Epithelial cell of prostate (primary cell): ENCODE measurements at regions not wholly inside any gene's neighbourhood (a gene's known extent, or its start where the extent isn't known, plus 50 kb on each side); places are given as distances from the start of the nearest gene placed in this dataset.

Experiments
- DNase-seq: peaks from one replicate; pipeline ENCODE4 v3.0.0-alpha.2; 2011; ENCODE audit warnings: low read depth, low spot score
- H3K27ac ChIP-seq: fragments of 450-650 bp; 2 replicates; pipeline ENCODE4 v1.5.1; 2017; ENCODE audit warnings: mild to moderate bottlenecking

DNA sequence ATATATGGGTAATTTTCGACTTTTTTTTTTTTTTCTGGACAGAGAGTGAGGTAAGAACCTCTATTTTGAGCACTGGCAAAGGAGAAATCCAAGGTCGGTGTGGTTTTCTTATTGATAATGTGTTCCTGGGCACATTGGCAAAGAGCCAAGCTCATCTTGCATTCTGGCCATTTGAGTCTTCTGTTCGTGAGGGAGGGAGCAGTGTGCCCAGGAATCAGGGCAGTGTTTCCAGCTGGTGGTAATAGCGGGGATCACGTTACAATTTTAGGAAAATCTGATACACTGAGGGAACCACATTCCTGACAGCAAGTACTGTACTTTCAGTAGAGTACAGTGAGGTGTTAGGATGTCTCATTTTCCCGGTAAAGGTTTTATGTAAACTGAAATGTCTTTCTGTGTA is 442.3 kb upstream of the MAP3K7 start:
- no peak for DNase-seq
- no peak overlapping the region for H3K27ac ChIP-seq

DNA sequence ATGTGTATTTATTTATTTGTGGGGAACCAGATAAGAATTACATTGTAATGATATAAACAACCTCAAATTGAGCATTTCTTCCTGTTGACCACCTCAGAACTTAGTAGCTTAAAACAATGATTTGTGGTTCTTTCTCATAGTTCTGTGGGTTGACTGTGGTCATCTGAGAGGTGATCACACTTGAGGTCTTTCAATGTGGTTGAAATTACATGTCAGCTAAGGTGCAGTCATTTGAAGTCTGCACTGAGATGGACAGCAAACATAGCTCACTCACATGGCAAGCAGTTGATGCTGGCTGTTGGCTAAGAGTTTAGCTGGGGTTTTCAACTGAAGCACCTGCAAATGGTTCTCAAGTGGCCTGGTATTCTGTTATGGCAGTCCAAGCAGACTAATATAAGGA is 436.7 kb upstream of the MAP3K7 start:
- DNase-seq: no peak
- H3K27ac ChIP-seq: no peak overlapping the region

DNA sequence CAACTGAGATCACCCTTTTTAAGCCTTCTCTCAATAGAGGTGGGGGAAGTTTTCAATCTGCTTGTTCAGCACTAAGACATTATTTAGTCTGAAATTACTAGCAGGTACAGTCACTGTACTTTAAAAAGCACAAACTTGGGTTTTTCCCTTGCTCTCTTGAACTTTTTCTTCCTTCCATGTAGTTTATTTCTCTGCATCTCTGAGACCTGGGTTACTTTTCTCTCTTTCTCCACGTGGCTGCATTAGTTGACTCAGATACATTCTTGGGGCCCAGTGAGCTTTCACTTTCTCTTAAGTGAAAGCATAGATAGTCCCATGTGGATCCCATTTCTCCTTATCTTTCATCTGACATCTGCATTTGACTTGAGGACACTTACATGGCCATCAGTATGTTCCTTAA is 433.9 kb upstream of the MAP3K7 start:
- DNase-seq: no peak
- H3K27ac ChIP-seq: no peak overlapping the region

DNA sequence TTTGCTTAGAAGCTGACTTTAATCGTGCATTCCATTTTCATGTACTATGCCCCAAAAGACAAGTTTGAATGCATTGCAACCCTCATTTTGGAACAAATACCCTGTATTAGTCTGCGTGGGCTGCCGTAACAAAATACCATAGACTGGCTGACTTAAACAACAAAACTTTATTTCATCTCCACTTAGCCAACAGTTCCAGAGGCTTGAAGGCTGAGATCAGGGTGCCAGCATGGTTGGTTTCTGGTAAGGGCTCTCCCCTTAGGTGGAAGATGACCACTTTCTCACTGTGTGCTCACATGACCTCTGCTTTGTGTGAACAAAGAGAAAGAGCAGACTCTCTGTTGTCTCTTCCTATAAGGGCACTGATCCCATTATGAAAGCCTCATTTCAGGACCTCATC is 431.7 kb upstream of the MAP3K7 start:
- no peak for DNase-seq
- H3K27ac ChIP-seq: no peak overlapping the region

DNA sequence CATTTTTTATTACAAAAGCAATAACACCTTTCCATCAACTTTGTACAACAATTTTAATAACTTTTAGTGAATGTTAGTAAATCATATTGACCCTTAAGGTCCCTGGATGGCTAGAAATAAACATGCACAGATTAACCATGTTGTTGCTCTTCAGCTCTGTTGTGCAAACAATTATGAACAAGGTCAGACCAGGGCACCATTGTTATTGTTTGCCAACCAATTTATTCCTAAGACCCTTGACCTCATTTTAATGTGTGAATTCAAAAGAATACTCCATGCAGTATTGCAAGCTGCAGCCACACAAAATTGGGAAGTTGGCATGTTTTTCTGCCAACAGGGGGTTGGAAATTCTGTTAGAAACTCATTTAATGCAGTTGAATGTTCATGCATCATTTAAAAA is 426.6 kb upstream of the MAP3K7 start:
- DNase-seq: no peak
- H3K27ac ChIP-seq: no peak overlapping the region

DNA sequence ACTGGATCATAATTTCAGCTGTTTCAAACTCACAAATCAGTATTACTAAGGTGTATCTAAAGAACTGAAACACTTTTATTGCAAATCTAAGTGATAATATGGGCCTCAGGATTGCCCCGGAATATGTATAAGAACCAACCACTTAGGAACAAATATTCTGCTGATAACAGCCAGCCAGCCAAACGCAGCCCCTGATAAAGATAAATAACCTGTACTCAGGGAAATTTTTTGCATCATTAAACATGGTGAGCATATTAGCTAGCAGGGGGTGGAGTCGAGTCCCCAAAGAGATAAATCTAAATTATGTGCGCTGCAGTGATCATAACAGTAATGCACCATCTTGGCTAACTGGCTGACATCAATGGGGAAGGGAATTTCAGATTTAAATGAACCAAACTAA is 410.2 kb upstream of the MAP3K7 start:
- no peak overlapping the region for H3K27ac ChIP-seq
- no peak for DNase-seq

DNA sequence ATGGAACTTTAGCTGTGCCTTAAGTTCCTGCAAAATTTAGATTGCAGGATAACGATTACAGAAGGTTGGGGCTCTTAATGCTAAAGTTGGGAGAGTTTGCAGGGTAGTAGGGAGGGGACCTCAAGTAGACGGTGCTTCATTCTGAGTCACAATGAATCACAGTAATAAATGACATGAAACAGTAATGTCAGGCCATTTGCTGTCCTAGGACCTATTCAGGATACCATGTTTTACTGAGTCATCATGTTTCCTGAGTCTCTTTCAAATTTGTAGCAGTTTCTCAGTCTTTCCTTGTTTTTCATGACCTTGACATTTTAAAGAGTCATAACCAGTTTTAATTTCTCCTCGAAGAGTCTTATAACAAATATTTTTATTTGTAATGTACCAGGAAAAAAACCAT is 406.9 kb upstream of the MAP3K7 start:
- no peak overlapping the region for H3K27ac ChIP-seq
- DNase-seq: no peak

DNA sequence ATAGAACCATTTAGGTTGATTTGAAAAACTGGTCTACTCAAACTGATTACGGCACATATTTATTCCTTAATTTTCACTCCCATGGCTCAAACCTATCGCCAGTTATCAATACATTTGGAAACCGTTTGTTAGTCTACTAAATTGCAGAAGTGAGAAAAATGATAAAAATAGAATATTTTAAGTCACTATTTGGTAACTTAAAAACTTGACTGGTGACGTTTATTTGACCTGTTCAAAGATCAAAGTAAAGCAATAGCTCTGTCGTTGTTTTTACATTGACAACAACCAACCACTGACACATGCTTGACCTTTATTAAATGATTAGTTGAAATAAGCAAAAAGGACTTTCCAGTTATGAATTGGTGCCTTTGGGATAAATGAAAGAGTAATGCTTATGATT is 402.9 kb upstream of the MAP3K7 start:
- no peak for DNase-seq
- no peak overlapping the region for H3K27ac ChIP-seq

DNA sequence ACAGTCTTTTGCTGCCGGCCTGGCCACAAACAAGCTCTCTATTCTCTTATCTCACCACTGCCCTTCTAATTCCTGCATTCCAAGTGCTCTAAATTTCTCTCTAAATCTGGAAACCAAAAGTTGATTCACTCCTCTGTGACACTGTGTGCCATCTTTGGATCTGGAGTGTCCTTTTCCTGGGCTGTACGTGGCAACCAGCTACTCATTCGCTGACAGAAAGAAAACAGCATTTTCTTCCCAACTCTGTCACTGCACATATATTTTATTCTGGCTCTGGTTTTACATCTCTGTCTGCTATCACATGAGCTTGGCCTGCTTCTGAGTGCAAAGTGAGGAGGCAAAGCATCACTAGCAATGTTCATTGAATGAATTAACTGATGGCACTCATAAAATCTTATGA is 397.2 kb upstream of the MAP3K7 start:
- H3K27ac ChIP-seq: no peak overlapping the region
- DNase-seq: no peak

DNA sequence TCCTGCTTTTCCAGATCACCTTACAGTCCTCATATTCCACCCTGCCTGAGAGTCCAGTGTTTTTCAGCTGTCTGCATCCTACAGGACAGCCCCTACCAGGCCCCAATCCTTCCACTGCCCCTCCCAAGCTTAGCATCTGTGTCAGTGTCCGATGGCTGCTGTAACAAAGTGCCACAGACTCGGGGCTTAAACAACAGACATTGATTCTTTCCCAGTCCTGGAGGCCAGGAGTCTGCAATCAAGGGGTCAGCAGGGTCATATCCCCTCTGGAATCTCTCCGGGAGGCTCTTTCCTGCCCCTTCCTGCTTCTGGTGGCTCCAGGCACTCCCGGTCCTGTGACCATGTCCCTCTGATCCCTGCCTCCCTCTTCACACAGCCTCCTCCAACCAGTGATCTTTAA is 396.6 kb upstream of the MAP3K7 start:
- H3K27ac ChIP-seq: no peak overlapping the region
- no peak for DNase-seq

DNA sequence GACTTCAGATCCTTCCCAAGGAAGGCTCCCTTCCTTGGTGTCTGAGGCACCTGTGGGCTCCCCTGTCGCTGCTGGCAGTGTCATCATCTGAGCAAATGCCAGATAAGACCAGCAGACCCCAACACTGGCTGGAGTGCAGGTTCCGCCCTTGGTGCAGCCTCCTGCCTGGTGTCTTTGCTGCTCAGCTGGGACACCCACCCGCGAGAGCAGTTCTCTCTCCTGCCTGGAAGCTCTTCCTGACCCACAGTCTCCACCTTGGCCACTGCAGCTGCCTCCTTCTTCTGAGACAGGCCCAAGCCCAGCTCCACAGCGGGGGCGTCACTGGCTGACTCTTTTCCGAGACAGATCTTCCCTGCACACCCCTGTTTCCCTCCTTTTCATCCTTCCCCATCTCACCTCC is 395.7 kb upstream of the MAP3K7 start:
- no peak for DNase-seq
- H3K27ac ChIP-seq: no peak overlapping the region

DNA sequence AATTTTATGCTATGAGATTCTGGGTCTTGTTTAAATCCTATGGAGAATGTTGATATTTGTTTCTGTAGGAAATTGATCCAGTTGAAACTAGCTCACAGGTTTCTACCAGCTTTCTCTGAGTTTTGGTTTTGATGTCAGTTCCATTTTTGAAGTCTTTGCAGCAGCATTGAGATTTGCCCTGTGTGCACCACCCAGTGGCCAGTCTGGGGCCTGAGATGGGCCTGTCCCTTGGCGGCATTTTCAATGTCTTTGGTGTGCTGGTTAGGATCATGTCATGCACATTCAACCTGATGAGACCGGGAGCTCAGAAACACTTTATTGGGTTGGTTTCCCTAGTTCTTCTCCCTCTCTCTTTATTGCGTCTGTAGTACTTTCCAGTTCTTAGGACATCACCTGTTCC is 395.2 kb upstream of the MAP3K7 start:
- no peak for DNase-seq
- H3K27ac ChIP-seq: no peak overlapping the region

DNA sequence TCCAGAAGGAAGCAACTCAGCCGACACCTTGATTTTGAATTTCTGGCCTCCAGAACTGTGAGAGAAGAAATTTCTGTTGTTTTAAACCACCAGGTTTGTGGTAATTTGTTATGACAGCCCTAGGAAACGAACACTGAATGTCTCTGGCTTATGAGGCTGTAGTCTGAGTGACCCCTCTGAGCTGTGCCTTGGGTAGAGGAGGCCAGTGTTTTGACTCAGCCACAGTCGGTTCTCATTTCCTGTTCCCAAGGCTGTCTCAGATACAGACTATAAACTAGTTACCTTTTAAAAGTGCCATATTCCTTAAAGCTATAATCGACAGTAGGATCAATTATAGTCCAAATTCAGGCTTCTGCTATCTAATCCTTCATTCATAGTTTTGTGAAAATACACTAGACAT is 391.2 kb upstream of the MAP3K7 start:
- DNase-seq: no peak
- H3K27ac ChIP-seq: no peak overlapping the region

DNA sequence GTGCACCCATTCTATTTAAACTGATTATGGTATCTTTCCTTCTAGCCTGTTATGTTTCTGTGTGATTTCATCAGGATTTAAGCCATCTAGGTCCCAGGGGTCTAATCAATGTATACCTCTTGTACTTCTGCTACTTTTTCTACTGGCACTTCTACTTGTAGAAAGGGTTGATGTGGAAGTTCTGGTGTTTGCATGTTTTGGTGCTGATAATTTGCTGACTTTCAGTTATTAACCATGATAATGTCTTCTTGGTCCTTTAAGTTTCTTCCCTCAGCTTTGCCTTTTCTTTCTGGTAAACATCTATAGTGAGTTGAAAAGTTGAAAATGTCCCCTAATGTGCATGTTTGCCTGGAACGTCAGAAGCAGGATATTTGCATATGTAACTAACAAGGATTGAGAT is 390.6 kb upstream of the MAP3K7 start:
- H3K27ac ChIP-seq: no peak overlapping the region
- no peak for DNase-seq

DNA sequence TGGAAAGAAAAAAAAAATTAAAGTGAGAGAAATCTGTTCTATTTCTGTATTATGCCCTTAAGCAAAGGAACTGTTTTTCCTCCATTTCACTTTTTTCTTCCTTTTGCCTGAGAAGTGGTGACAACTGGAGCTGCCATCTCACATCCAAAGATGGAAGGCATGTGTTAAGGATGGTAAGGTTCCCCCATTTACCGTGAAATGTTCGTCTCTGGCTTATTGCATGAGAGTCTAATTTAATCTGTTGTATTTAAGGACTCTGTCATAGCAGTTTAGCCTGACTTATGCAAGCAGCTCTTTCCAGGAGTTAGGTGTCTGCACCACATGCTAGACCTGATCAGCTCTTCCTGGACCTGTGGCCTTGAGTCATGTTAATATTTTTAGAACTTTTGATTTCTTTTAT is 389.5 kb upstream of the MAP3K7 start:
- no peak overlapping the region for H3K27ac ChIP-seq
- DNase-seq: no peak

DNA sequence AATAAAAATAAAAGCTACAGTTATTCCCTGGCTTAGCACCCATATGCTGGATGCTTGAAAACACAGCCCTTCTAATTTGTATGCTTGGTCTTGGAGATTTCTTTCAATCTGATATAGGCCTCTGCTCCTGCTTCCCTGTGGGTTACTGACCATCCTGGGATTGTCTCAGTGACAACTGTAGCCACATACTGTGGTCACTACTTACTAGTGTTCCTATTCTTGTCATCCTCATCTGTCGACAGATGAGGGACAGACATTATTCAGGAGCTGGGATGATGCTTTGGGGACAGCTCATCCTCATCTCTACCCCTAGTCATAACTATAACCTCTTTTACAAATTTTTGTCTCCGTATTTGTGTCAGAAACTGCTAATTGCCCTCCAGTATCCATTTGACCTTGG is 388.9 kb upstream of the MAP3K7 start:
- no peak overlapping the region for H3K27ac ChIP-seq
- no peak for DNase-seq

DNA sequence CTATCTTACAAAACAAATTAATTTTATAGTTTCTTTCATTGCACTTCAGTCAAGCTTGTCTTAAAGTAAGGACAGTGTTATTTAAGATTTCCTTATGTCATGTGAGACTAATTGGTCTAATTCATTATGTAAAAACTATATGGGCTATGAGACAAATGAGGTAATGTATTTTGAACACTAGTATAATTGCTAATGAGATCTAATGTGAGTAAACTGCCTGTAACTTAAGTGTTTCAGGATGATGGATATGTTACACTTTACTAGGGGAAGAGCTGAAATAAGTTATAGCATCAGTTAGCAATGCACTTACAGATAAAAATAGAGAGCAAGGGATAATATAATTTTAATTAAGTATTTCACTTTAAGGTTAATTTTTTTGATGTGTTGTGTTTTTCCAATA is 386.3 kb upstream of the MAP3K7 start:
- H3K27ac ChIP-seq: no peak overlapping the region
- no peak for DNase-seq

DNA sequence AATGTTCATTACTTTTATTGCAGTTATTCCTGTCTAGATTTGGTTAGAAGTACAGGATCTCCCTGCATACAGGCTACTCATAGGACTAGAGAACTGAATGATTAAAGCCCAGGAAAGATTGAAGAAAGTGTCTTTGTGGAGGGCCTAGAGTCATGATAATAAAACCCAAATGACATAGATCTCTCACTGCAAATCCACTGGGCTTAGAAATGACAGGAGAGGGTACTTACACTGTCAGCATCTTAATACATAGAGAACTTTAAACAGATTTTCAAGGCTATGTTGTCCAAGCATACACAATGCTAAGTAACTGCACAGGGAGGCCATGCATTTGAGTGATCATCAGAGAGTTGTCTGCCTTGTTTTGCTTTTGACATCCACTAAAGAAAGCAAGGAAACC is 383.8 kb upstream of the MAP3K7 start:
- no peak for DNase-seq
- H3K27ac ChIP-seq: no peak overlapping the region

DNA sequence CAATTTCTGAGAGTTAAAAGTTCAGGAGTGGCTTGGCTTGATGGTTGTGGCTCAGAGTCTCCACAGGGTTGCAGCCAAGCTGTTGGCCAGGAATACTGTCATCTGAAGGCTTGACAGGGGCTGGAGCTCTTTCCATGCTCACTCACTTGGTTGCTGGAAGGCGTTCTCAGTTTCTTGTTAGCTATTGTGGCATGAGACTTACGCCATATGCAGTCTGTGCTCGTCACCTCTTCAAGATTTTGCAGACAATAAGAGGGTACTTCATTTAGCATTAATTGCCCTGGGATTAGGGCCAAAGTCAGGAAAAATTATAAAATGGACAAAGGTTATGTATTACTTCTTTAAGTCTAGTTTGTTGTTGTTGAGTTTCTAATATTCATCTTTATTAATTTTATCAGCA is 380.6 kb upstream of the MAP3K7 start:
- DNase-seq: no peak
- H3K27ac ChIP-seq: no peak overlapping the region

DNA sequence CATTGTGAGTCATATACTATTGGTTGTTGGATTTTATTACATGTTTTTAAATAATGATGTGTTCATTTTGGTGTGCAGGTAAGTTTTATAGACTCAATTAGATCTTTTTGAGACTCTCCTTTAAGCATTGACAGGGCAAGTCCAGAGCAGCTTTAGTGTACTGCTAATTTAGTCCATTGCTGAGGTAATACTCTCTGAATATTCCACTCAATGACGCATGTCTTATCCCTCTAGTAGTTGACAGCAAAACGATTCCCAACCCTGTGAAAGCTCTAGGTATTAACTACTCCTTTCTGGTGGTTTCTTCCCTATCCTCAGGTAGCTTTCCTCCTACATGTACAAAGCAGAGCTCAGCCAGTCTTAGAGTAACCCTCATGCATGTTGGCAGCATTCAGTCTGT is 373.5 kb upstream of the MAP3K7 start:
- DNase-seq: no peak
- H3K27ac ChIP-seq: no peak overlapping the region

DNA sequence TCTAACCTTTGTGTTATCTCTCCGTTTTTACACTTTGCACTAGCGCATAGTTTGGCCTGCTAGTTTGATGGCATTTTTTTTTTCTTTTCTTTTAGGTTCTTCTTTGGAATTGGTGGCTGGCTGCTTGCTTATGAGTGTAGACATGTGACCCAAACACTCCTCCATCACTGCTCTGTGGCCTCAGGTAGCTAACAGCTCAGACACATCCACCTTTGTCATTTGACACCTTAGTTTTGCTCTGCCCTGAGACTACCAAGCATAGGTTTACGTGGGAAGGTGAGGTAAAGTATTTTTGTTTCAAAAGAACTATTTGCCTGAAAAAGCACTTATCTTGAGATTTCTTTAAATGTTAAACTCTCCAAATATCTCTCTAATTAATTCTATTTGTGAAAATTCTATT is 368.4 kb upstream of the MAP3K7 start:
- H3K27ac ChIP-seq: no peak overlapping the region
- no peak for DNase-seq

DNA sequence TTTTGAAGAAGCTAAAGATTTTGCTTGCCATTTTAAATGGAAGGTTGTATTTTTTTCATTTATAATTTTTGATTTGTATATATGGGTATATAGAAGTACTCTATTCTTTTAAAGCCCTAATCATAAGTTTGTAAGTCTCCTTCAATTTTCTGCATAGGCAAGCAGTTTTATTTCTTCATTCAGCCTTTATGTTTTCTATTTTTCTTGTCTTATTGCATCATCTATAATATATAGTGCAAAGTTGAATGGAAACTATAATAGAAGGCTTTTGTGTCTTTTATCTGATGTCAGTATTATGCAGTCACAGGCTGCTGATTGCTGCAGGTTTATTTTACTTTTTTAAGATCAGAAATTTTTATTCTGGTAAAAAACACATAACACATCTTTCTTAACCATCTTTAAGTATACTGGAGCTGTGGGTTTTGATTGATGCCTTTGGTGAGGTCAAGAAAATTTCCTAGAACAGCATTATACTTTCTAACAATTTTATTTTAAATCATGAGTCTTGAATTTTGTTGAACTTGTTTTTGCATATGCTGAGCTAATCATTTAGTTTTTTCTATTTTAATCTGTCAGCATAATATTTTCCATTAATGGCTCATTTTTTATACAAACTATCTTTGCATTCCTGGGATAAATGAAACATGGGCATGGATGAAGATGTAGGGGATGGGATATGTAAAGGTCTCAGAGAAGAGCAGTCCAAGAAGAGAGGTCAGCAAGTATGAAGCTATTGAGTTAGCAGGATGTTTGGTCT is 366.7 kb upstream of the MAP3K7 start:
- no peak for DNase-seq
- H3K27ac ChIP-seq: no peak overlapping the region

DNA sequence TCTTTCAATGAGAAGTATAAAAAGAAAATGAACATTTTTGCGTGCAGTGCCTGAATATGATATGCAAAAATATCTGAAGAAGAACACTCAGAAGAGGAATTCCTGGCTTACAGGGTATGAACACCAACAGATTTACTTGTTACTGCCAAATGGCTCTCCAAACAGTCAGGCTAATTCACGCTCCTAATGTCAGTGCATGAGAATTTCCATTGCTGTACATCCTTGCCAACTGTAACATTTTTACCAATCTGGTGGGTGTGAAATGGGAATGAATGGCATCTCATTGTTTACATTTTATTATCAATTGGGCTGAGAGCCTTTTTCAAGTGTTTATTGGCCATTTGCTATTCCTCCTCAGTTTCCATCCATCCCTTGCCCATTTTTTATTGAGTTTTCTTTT is 365.3 kb upstream of the MAP3K7 start:
- H3K27ac ChIP-seq: no peak overlapping the region
- no peak for DNase-seq
